ENCODE measurements at regions not wholly inside any gene's neighbourhood (a gene's known extent, or its start where the extent isn't known, plus 50 kb on each side); places are given as distances from the start of the nearest gene placed in this dataset.
A peak's percentile ranks its signal among the peaks of the same experiment; 100 is the strongest.

DNA sequence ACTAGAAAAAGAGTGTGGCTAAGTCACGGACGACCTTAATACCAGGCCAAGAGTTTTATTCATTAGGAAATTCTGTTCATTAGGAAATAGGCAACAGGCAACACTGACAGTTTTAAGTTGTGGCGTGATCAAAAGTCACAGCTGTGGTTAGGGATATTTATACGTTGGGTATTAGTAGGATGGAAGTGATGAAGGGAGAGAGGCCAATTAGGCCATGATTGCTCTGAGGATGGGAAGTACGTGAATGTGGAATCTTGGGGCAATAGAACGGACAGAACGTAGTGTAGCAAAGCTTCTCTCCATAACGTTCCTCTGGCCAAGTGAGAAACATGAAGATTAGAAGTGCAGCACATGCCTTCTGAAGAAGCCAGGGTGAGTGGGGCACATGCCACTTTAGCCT lies 290.1 kb upstream of the ZNF608 start:
- H3K36me3 ChIP-seq (ENCODE audit: insufficient read depth, low read length): no peaks in the 10 kb centered on the region
- no peak for DNase-seq (ENCODE audit: low spot score)
- no peaks in the 10 kb centered on the region for H4K20me1 ChIP-seq (ENCODE audit: insufficient read depth, low read length)
- peak overlapping the region; percentile 84; the same call in 1 of the 2 replicates for H2AFZ ChIP-seq (ENCODE audit: low read length)
- no TSS peak for BruUV-seq (replicated peaks)
- no peaks in the 10 kb centered on the region for H3K79me2 ChIP-seq (ENCODE audit: insufficient read depth, low read depth, low read length)
- H3K4me1 ChIP-seq (ENCODE audit: insufficient read depth, low read length, poor library complexity, severe bottlenecking): peaks cover 29% of the 10 kb centered on the region
- intact Hi-C loops (cut with micrococcal nuclease; ENCODE audit: unreplicated experiment): no loop called here
- no peak overlapping the region for H3K4me3 ChIP-seq (ENCODE audit: low read depth, low read length, poor library complexity, severe bottlenecking)
- H3K9me2 ChIP-seq (ENCODE audit: insufficient read depth, low read length): no peaks in the 10 kb centered on the region
- POLR2A ChIA-PET: interaction anchor here (1.0 to 2.4 kb wide), 3 partner anchors 11 to 567 kb away, joined by 4 to 11 read pairs (median 7); no protein-coding TSS in a partner anchor
- CTCF ChIA-PET (ENCODE audit: unreplicated experiment): no interaction called here
- no peak overlapping the region for H3K27ac ChIP-seq (ENCODE audit: low read depth, low read length, poor library complexity, severe bottlenecking)
- no peaks in the 10 kb centered on the region for H3K9me3 ChIP-seq (ENCODE audit: low read length)
- TF ChIP-seq EZH2phosphoT487 (IDR thresholded peaks at IDR 0.05; ENCODE audit: borderline replicate concordance, low read depth, low read length): no peak
- TF ChIP-seq CTCF (conservative IDR thresholded peaks at IDR 0.05; ENCODE audit: low read length): no peak
- H3K4me2 ChIP-seq (ENCODE audit: low read length): peak overlapping the region; percentile 53; the same call in 1 of the 2 replicates

GRCh38 chr5:125037020-125037419 lies 290.6 kb upstream of the ZNF608 start:
- BruUV-seq (replicated peaks): no TSS peak
- Histone ChIP-seq H3K36me3 (ENCODE audit: insufficient read depth, low read length) (no peaks in the 10 kb centered on the region), H3K9me2 (ENCODE audit: insufficient read depth, low read length) (no peaks in the 10 kb centered on the region)

More at GRCh38 chr5:125037020-125037419, 290.6 kb upstream of the ZNF608 start:
- Histone ChIP-seq H3K4me1 (ENCODE audit: insufficient read depth, low read length, poor library complexity, severe bottlenecking) (peaks cover 33% of the 10 kb centered on the region), H3K79me2 (ENCODE audit: insufficient read depth, low read depth, low read length) (no peaks in the 10 kb centered on the region), H3K4me2 (ENCODE audit: low read length) (peak overlapping the region; percentile 53), H3K4me3 (ENCODE audit: low read depth, low read length, poor library complexity, severe bottlenecking) (peak overlapping the region; percentile 9), H3K9me3 (ENCODE audit: low read length) (no peaks in the 10 kb centered on the region), H3K27ac (ENCODE audit: low read depth, low read length, poor library complexity, severe bottlenecking) (peak overlapping the region; percentile 17), H4K20me1 (ENCODE audit: insufficient read depth, low read length) (no peaks in the 10 kb centered on the region), H2AFZ (ENCODE audit: low read length) (peak overlapping the region; percentile 84)
- POLR2A ChIA-PET: interaction anchor here (1.2 to 2.4 kb wide), 4 partner anchors 10 to 116 kb away, joined by 6 to 11 read pairs (median 7); no protein-coding TSS in a partner anchor
- TF ChIP-seq CTCF (conservative IDR thresholded peaks at IDR 0.05; ENCODE audit: low read length) (no peak), EZH2phosphoT487 (IDR thresholded peaks at IDR 0.05; ENCODE audit: borderline replicate concordance, low read depth, low read length) (no peak)
- intact Hi-C loops (cut with micrococcal nuclease; ENCODE audit: unreplicated experiment): no loop called here
- DNase-seq (ENCODE audit: low spot score): peak; percentile 60
- CTCF ChIA-PET (ENCODE audit: unreplicated experiment): no interaction called here
